WTC11 (cell line): ENCODE measurements at regions not wholly inside any gene's neighbourhood (a gene's known extent, or its start where the extent isn't known, plus 50 kb on each side); places are given as distances from the start of the nearest gene placed in this dataset.

Source experiments
- ATAC-seq: fragments of 200-7000 bp; cut with Tn5 transposase; 2 replicates; pipeline ENCODE4 v1.10.0; 2021; ENCODE audit warnings: mild to moderate bottlenecking, moderate library complexity
- CTCF ChIA-PET: fragments of 300-600 bp; sonication (Branson Sonifier 250); formaldehyde crosslinking; loops from one replicate; lab custom pipeline; 2021; ENCODE audit warnings: antibody characterized with exemption; lab: Charles Lee
- POLR2A ChIA-PET: fragments of 350-600 bp; sonication (Branson Sonifier 250); formaldehyde crosslinking; loops from one replicate; lab custom pipeline; 2021; ENCODE audit warnings: antibody characterized with exemption; lab: Charles Lee
- DNase-seq: peaks from one replicate; pipeline ENCODE4 v3.0.0; 2021; ENCODE audit warnings: low spot score
- H3K27ac Mint-ChIP-seq: 2 replicates; pipeline ENCODE4 v1.8.0; 2021; ENCODE audit warnings: mixed read lengths
- H3K27me3 Mint-ChIP-seq: 2 replicates; pipeline ENCODE4 v1.8.0; 2021; ENCODE audit warnings: low read depth, mild to moderate bottlenecking, moderate library complexity, mixed read lengths
- H3K36me3 Mint-ChIP-seq: 2 replicates; pipeline ENCODE4 v1.8.0; 2021; ENCODE audit warnings: mixed read lengths
- H3K4me1 Mint-ChIP-seq: 2 replicates; pipeline ENCODE4 v1.8.0; 2022; ENCODE audit warnings: mixed read lengths
- H3K4me3 Mint-ChIP-seq: 2 replicates; pipeline ENCODE4 v1.8.0; 2021; ENCODE audit warnings: mild to moderate bottlenecking, moderate library complexity, mixed read lengths
- H3K9me3 Mint-ChIP-seq: 2 replicates; pipeline ENCODE4 v1.8.0; 2021; ENCODE audit warnings: mixed read lengths
- AR ChIP-seq: fragments of 250-450 bp; sonication (Bioruptor Pico); IDR thresholded peaks from 2 replicates; pipeline ENCODE4 v1.9.0; 2021; ENCODE audit warnings: mild to moderate bottlenecking
- ATF1 ChIP-seq: sonication (generic); formaldehyde crosslinking; IDR thresholded peaks from 2 replicates; pipeline ENCODE4 v1.8.1; 2023; ENCODE audit warnings: mild to moderate bottlenecking, moderate library complexity, missing genetic modification reagents
- CDX4 ChIP-seq: fragments of 250-450 bp; sonication (Bioruptor Pico); IDR thresholded peaks from 2 replicates; pipeline ENCODE4 v1.9.0; 2021; ENCODE audit warnings: moderate library complexity, mild to moderate bottlenecking, inconsistent platforms, borderline replicate concordance
- CTCF ChIP-seq: fragments of 200-600 bp; IDR thresholded peaks from 2 replicates; pipeline ENCODE4 v1.8.0; 2022; ENCODE audit warnings: antibody characterized with exemption
- EMX1 ChIP-seq: fragments of 250-450 bp; sonication (Bioruptor Pico); IDR thresholded peaks from 2 replicates; pipeline ENCODE4 v1.8.0; 2021; ENCODE audit warnings: mild to moderate bottlenecking
- FOXP1 ChIP-seq: sonication (generic); formaldehyde crosslinking; IDR thresholded peaks from 2 replicates; pipeline ENCODE4 v1.8.0; 2022; ENCODE audit warnings: missing genetic modification reagents, mild to moderate bottlenecking, moderate library complexity, borderline replicate concordance
- FOXP4 ChIP-seq: sonication (generic); formaldehyde crosslinking; IDR thresholded peaks from 2 replicates; pipeline ENCODE4 v1.8.0; 2022; ENCODE audit warnings: mild to moderate bottlenecking, missing genetic modification reagents
- GABPB1 ChIP-seq: sonication (generic); formaldehyde crosslinking; IDR thresholded peaks from 2 replicates; pipeline ENCODE4 v1.8.1; 2023; ENCODE audit warnings: mild to moderate bottlenecking, missing genetic modification reagents
- JUN ChIP-seq: sonication (generic); formaldehyde crosslinking; IDR thresholded peaks from 2 replicates; pipeline ENCODE4 v1.8.0; 2023; ENCODE audit warnings: mild to moderate bottlenecking, missing genetic modification reagents
- RORB ChIP-seq: fragments of 250-450 bp; sonication (Bioruptor Pico); IDR thresholded peaks from 2 replicates; pipeline ENCODE4 v1.9.0; 2021; ENCODE audit warnings: mild to moderate bottlenecking
- TEAD1 ChIP-seq: sonication (generic); formaldehyde crosslinking; IDR thresholded peaks from 2 replicates; pipeline ENCODE4 v1.8.0; 2022; ENCODE audit warnings: mild to moderate bottlenecking, missing genetic modification reagents
- TEAD4 ChIP-seq: sonication (generic); formaldehyde crosslinking; IDR thresholded peaks from 2 replicates; pipeline ENCODE4 v1.8.0; 2022; ENCODE audit warnings: mild to moderate bottlenecking, missing genetic modification reagents
- ZMAT4 ChIP-seq: fragments of 250-450 bp; sonication (Bioruptor Pico); IDR thresholded peaks from 2 replicates; pipeline ENCODE4 v1.9.0; 2021; ENCODE audit warnings: mild to moderate bottlenecking
- ZNF281 ChIP-seq: sonication (generic); formaldehyde crosslinking; IDR thresholded peaks from 2 replicates; pipeline ENCODE4 v1.8.0; 2023; ENCODE audit warnings: mild to moderate bottlenecking, missing genetic modification reagents

GRCh38 chr1:24987424-24987823, 57.3 kb upstream of the RUNX3 start (continued):
- no peak for TF ChIP-seq GABPB1 (CRISPR knock-in tag)
- no peak for TF ChIP-seq TEAD4 (CRISPR knock-in tag)
- TF ChIP-seq CTCF, result no peak
- no peak for TF ChIP-seq AR (CRISPR knock-in tag)

GRCh38 chr1:24986372-24986965, 56.4 kb upstream of the RUNX3 start:
- no peak for ATAC-seq
- Mint-ChIP-seq H3K27ac (no peak overlapping the region), H3K4me3 (no peak overlapping the region), H3K4me1 (peaks cover 11% of the 10 kb centered on the region), H3K36me3 (no peaks in the 10 kb centered on the region)
- CTCF ChIA-PET, result interaction anchor here (1.2 kb wide), 1 partner anchor 51 kb away, joined by 6 read pairs; no protein-coding TSS in a partner anchor
- TF ChIP-seq EMX1 (CRISPR knock-in tag), result no peak
- no peak for TF ChIP-seq ZMAT4 (CRISPR knock-in tag)
- no peak for TF ChIP-seq FOXP4 (CRISPR knock-in tag)
- TF ChIP-seq CTCF, result no peak
- TF ChIP-seq TEAD1, result no peak
- no peak for TF ChIP-seq JUN (CRISPR knock-in tag)
- TF ChIP-seq FOXP1 (CRISPR knock-in tag), result no peak
- TF ChIP-seq, all 79 proteins: peak for 0
- no peak for DNase-seq
- H3K9me3 Mint-ChIP-seq, result peaks cover 6% of the 10 kb centered on the region; the same call in 1 of the 2 replicates
- POLR2A ChIA-PET, result interaction anchor here (0.7 kb wide), 1 partner anchor 12 kb away, joined by 3 read pairs; no protein-coding TSS in a partner anchor
- no peaks in the 10 kb centered on the region; the same call in 1 of the 2 replicates for H3K27me3 Mint-ChIP-seq

GRCh38 chr1:24985737-24986136, 55.7 kb upstream of the RUNX3 start:
- no peak for DNase-seq
- ChIA-PET POLR2A (no interaction called here), CTCF (no interaction called here)
- Mint-ChIP-seq H3K36me3 (no peaks in the 10 kb centered on the region), H3K9me3 (peaks cover 6% of the 10 kb centered on the region; the same call in 1 of the 2 replicates), H3K27me3 (no peaks in the 10 kb centered on the region; the same call in 1 of the 2 replicates), H3K4me1 (peaks cover 7% of the 10 kb centered on the region), H3K27ac (no peak overlapping the region), H3K4me3 (no peak overlapping the region)
- ATAC-seq, result no peak
- TF ChIP-seq ZNF281 (CRISPR knock-in tag), result no peak
- TF ChIP-seq CTCF, result no peak
- no peak for TF ChIP-seq CDX4
- no peak for TF ChIP-seq ATF1 (CRISPR knock-in tag)
- TF ChIP-seq RORB (CRISPR knock-in tag), result no peak
